ENCODE measurements at regions not wholly inside any gene's neighbourhood (a gene's known extent, or its start where the extent isn't known, plus 50 kb on each side); places are given as distances from the start of the nearest gene placed in this dataset.

DNA sequence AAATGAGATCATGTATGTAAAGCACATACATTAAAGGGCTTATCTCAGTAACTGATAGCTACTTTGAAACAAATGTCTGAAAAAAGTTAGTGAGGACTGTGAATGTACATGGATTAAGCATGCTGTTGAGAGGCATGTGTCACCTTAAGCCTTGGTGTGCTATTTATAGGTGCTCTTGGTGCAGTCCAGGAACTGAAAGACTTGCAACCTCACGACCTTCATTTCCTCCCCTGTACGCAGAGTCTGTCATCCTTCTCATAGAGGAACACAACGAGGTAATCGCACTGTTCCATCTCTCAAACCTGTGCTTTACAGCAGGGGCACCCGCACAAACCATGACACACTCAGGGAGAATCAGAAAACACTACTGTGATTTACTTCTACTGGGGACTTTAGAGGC is 65.6 kb downstream of the UFM1 start:
- no peaks in the 10 kb centered on the region for H3K9me3 ChIP-seq (ENCODE audit: control insufficient read depth, insufficient read depth, low read length)
- no peak overlapping the region for H3K4me3 ChIP-seq (ENCODE audit: low read depth, low read length)
- no peaks in the 10 kb centered on the region for H3K36me3 ChIP-seq (ENCODE audit: control insufficient read depth, insufficient read depth, low read length)
- no peaks in the 10 kb centered on the region for H3K4me1 ChIP-seq (ENCODE audit: control insufficient read depth, insufficient read depth, low read length)
- H3K9ac ChIP-seq (ENCODE audit: low read depth, low read length): no peak overlapping the region
- no peaks in the 10 kb centered on the region for H3K27me3 ChIP-seq (ENCODE audit: control insufficient read depth, insufficient read depth, low read length)

DNA sequence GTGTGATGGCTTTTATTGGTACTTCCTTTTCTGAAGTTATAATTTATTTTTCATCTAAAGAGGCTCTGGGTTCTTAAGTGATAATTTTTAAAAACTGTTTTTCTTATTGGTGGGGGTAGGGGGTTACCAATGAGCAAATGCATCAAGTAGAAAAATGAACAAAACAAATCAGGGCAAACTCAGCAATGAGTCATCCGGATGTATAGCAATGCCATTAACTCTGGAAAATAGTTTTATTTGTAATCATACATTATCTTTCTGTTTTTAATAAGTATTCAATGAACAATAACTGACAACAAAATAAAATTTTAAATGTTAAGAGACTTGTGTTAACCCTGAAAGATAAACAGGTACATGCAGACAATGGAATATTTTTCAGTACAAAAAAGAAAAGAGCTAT is 67.6 kb downstream of the UFM1 start:
- H3K4me3 ChIP-seq (ENCODE audit: low read depth, low read length): no peak overlapping the region
- H3K9me3 ChIP-seq (ENCODE audit: control insufficient read depth, insufficient read depth, low read length): no peaks in the 10 kb centered on the region
- no peaks in the 10 kb centered on the region for H3K27me3 ChIP-seq (ENCODE audit: control insufficient read depth, insufficient read depth, low read length)
- H3K9ac ChIP-seq (ENCODE audit: low read depth, low read length): no peak overlapping the region
- no peaks in the 10 kb centered on the region for H3K4me1 ChIP-seq (ENCODE audit: control insufficient read depth, insufficient read depth, low read length)
- H3K36me3 ChIP-seq (ENCODE audit: control insufficient read depth, insufficient read depth, low read length): no peaks in the 10 kb centered on the region

- H3K27me3 ChIP-seq (ENCODE audit: control insufficient read depth, insufficient read depth, low read length): no peaks in the 10 kb centered on the region
- no peaks in the 10 kb centered on the region for H3K36me3 ChIP-seq (ENCODE audit: control insufficient read depth, insufficient read depth, low read length)
- H3K9me3 ChIP-seq (ENCODE audit: control insufficient read depth, insufficient read depth, low read length): no peaks in the 10 kb centered on the region
- no peak overlapping the region for H3K4me3 ChIP-seq (ENCODE audit: low read depth, low read length)
- no peak overlapping the region for H3K9ac ChIP-seq (ENCODE audit: low read depth, low read length)
- no peaks in the 10 kb centered on the region for H3K4me1 ChIP-seq (ENCODE audit: control insufficient read depth, insufficient read depth, low read length)
These were observed 68.1 kb downstream of the UFM1 start for GRCh38 chr13:38417727-38418126.

DNA sequence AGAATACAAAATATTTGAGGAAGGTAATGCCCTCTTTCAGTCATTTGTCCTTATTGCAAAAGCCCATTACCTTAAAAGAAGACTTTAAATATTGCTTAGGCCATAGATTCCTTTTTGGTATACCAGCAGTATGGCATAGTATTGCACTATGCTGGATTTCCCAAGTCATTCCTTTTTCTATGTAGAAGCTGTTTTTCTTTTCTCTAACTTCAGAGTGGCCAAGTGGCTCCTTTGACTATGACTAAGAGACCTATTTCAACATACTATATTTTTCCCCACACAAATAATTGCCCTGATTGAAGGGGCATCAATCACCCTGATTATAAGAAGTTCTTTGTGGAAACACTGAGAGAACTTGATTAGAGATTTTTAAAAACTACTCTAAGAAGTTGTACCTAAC is 68.6 kb downstream of the UFM1 start:
- Histone ChIP-seq H3K9me3 (ENCODE audit: control insufficient read depth, insufficient read depth, low read length) (no peaks in the 10 kb centered on the region), H3K4me1 (ENCODE audit: control insufficient read depth, insufficient read depth, low read length) (no peaks in the 10 kb centered on the region), H3K4me3 (ENCODE audit: low read depth, low read length) (no peak overlapping the region), H3K36me3 (ENCODE audit: control insufficient read depth, insufficient read depth, low read length) (no peaks in the 10 kb centered on the region), H3K27me3 (ENCODE audit: control insufficient read depth, insufficient read depth, low read length) (no peaks in the 10 kb centered on the region), H3K9ac (ENCODE audit: low read depth, low read length) (no peak overlapping the region)

DNA sequence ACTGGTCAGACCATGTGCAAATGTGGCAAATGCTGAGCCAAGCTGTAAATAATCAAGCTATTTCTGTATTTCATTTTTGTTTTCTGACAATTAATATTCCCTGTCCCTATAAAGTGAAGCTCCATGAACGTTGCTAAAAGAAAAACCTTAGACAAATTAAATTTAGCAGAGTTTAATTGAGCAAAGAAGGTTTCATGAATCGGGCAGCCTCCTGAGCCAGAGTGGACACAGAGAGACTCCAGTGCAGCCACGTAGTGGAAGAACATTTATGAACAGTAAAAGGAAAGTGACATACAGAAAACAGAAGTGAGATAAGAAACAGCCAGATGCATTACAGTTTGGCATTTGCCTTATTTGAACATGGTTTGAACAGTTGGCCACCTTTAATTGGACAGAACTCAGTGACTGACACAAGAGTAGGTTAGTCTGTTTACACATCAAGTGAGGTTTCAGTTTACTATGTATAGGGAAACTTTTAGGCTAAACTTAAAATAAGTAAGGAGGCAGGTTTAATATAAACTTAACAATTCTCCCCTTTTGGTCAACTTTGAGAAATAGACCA is 69.7 kb downstream of the UFM1 start:
- Histone ChIP-seq H3K9me3 (ENCODE audit: control insufficient read depth, insufficient read depth, low read length) (no peaks in the 10 kb centered on the region), H3K4me1 (ENCODE audit: control insufficient read depth, insufficient read depth, low read length) (no peaks in the 10 kb centered on the region), H3K36me3 (ENCODE audit: control insufficient read depth, insufficient read depth, low read length) (no peaks in the 10 kb centered on the region), H3K27me3 (ENCODE audit: control insufficient read depth, insufficient read depth, low read length) (no peaks in the 10 kb centered on the region), H3K9ac (ENCODE audit: low read depth, low read length) (no peak overlapping the region), H3K4me3 (ENCODE audit: low read depth, low read length) (no peak overlapping the region)

DNA sequence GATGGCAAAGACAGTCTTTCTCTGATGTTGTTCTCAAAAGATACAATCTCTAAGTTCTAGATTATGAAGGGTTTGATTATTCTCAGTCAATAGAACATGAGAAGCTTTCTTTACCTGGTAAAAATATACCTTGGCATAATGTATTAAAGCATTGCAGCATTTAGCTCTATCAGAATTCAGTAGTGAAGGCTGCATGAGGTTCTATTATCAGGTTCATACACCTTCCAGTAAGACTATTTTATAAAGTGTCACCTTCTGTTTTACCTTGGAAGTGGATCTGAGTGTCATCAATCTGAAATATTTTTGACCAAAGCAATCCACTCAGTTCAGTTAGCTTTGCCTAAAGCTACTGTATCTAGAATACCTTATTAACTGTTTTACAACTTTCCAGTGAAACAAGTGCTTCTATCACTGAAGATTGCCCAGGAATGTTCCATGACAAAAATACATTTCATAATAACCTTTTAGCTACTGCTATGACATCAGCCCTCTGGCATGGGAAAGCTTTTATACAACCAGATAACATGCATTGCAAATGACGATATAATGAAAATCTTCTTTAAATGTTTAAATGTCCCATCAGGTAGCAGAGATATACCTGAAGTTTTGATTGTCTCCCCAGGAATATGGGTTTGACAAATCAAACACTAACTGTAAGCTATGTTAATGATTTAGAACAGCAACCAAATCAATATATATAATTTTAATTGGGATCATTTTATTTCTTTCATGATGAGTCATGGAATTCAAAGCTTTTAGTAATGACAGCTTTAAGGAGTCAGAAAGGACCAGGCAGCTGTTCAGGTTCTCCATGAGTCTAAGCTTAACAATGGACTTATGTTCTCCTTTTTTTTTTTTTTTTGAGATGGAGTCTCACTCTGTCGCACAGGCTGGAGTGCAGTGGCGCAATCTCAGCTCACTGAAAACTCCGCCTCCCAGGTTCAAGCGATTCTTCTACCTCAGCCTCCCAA is 72.2 kb downstream of the UFM1 start:
- no peaks in the 10 kb centered on the region for H3K9me3 ChIP-seq (ENCODE audit: control insufficient read depth, insufficient read depth, low read length)
- no peaks in the 10 kb centered on the region for H3K36me3 ChIP-seq (ENCODE audit: control insufficient read depth, insufficient read depth, low read length)
- H3K4me1 ChIP-seq (ENCODE audit: control insufficient read depth, insufficient read depth, low read length): no peaks in the 10 kb centered on the region
- H3K27me3 ChIP-seq (ENCODE audit: control insufficient read depth, insufficient read depth, low read length): no peaks in the 10 kb centered on the region
- no peak overlapping the region for H3K9ac ChIP-seq (ENCODE audit: low read depth, low read length)
- no peak overlapping the region for H3K4me3 ChIP-seq (ENCODE audit: low read depth, low read length)

DNA sequence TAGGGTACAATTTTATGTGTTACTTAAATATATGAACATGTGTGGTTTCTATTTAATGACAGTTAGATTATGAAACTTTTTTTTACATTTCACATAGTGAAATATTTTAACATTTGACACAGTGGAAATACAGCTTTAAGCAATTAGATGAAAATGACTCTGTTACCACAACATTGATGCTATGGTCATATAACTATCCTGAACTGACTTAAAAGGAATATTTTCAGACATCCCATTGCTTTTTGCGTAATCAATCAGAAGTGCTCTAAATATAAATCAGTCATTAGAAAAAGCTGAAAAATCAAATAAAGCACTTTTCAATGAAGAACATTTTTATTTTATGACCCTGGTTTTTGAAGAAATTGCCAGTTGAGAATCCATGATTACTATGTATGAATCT is 80.3 kb downstream of the UFM1 start:
- Histone ChIP-seq H3K27me3 (ENCODE audit: control insufficient read depth, insufficient read depth, low read length) (no peaks in the 10 kb centered on the region), H3K9ac (ENCODE audit: low read depth, low read length) (no peak overlapping the region), H3K36me3 (ENCODE audit: control insufficient read depth, insufficient read depth, low read length) (no peaks in the 10 kb centered on the region), H3K4me3 (ENCODE audit: low read depth, low read length) (no peak overlapping the region), H3K4me1 (ENCODE audit: control insufficient read depth, insufficient read depth, low read length) (no peaks in the 10 kb centered on the region), H3K9me3 (ENCODE audit: control insufficient read depth, insufficient read depth, low read length) (no peaks in the 10 kb centered on the region)

GRCh38 chr13:38430796-38431195 is 81.1 kb downstream of the UFM1 start:
- Histone ChIP-seq H3K9ac (ENCODE audit: low read depth, low read length) (no peak overlapping the region), H3K9me3 (ENCODE audit: control insufficient read depth, insufficient read depth, low read length) (no peaks in the 10 kb centered on the region), H3K4me1 (ENCODE audit: control insufficient read depth, insufficient read depth, low read length) (no peaks in the 10 kb centered on the region), H3K27me3 (ENCODE audit: control insufficient read depth, insufficient read depth, low read length) (no peaks in the 10 kb centered on the region), H3K4me3 (ENCODE audit: low read depth, low read length) (no peak overlapping the region), H3K36me3 (ENCODE audit: control insufficient read depth, insufficient read depth, low read length) (no peaks in the 10 kb centered on the region)

- Histone ChIP-seq H3K4me1 (ENCODE audit: control insufficient read depth, insufficient read depth, low read length) (no peaks in the 10 kb centered on the region), H3K27me3 (ENCODE audit: control insufficient read depth, insufficient read depth, low read length) (no peaks in the 10 kb centered on the region), H3K36me3 (ENCODE audit: control insufficient read depth, insufficient read depth, low read length) (no peaks in the 10 kb centered on the region), H3K9ac (ENCODE audit: low read depth, low read length) (no peak overlapping the region), H3K9me3 (ENCODE audit: control insufficient read depth, insufficient read depth, low read length) (no peaks in the 10 kb centered on the region), H3K4me3 (ENCODE audit: low read depth, low read length) (no peak overlapping the region)
These were observed 91.0 kb downstream of the UFM1 start for GRCh38 chr13:38440666-38441065.

GRCh38 chr13:38444904-38445303 is 95.3 kb downstream of the UFM1 start:
- no peaks in the 10 kb centered on the region for H3K36me3 ChIP-seq (ENCODE audit: control insufficient read depth, insufficient read depth, low read length)
- H3K4me1 ChIP-seq (ENCODE audit: control insufficient read depth, insufficient read depth, low read length): no peaks in the 10 kb centered on the region
- no peak overlapping the region for H3K4me3 ChIP-seq (ENCODE audit: low read depth, low read length)
- no peaks in the 10 kb centered on the region for H3K27me3 ChIP-seq (ENCODE audit: control insufficient read depth, insufficient read depth, low read length)
- no peaks in the 10 kb centered on the region for H3K9me3 ChIP-seq (ENCODE audit: control insufficient read depth, insufficient read depth, low read length)
- no peak overlapping the region for H3K9ac ChIP-seq (ENCODE audit: low read depth, low read length)

- H3K9ac ChIP-seq (ENCODE audit: low read depth, low read length): no peak overlapping the region
- no peaks in the 10 kb centered on the region for H3K4me1 ChIP-seq (ENCODE audit: control insufficient read depth, insufficient read depth, low read length)
- no peaks in the 10 kb centered on the region for H3K36me3 ChIP-seq (ENCODE audit: control insufficient read depth, insufficient read depth, low read length)
- no peak overlapping the region for H3K4me3 ChIP-seq (ENCODE audit: low read depth, low read length)
- no peaks in the 10 kb centered on the region for H3K27me3 ChIP-seq (ENCODE audit: control insufficient read depth, insufficient read depth, low read length)
- no peaks in the 10 kb centered on the region for H3K9me3 ChIP-seq (ENCODE audit: control insufficient read depth, insufficient read depth, low read length)
These were observed 103.0 kb downstream of the UFM1 start for GRCh38 chr13:38452656-38453055.

GRCh38 chr13:38462605-38463004 is 113.0 kb downstream of the UFM1 start:
- no peaks in the 10 kb centered on the region for H3K27me3 ChIP-seq (ENCODE audit: control insufficient read depth, insufficient read depth, low read length)
- H3K4me1 ChIP-seq (ENCODE audit: control insufficient read depth, insufficient read depth, low read length): no peaks in the 10 kb centered on the region
- H3K36me3 ChIP-seq (ENCODE audit: control insufficient read depth, insufficient read depth, low read length): no peaks in the 10 kb centered on the region
- no peak overlapping the region for H3K9ac ChIP-seq (ENCODE audit: low read depth, low read length)
- H3K4me3 ChIP-seq (ENCODE audit: low read depth, low read length): no peak overlapping the region
- no peaks in the 10 kb centered on the region for H3K9me3 ChIP-seq (ENCODE audit: control insufficient read depth, insufficient read depth, low read length)

Measured in iPS-15b (cell line).